Tibial artery (tissue), 4 donors: ENCODE measurements at regions not wholly inside any gene's neighbourhood (a gene's known extent, or its start where the extent isn't known, plus 50 kb on each side); places are given as distances from the start of the nearest gene placed in this dataset.

Experiments
- DNase-seq, 2 donors: peaks; one replicate each; pipeline ENCODE4 v3.0.0-alpha.2; 2019
- H3K27ac ChIP-seq, 2 donors: fragments of 200-600 bp; sonication (generic) in 1 of 2; 1 replicate in 1 of 2; 2 replicates in 1 of 2; pipeline ENCODE4 v1.5.1; 2018 to 2019; ENCODE audit warnings: mild to moderate bottlenecking in 1 of 2
- H3K27me3 ChIP-seq, 2 donors: fragments of 200-600 bp; sonication (generic) in 1 of 2; one replicate each; pipeline versions ENCODE4 v1.5.1 to v1.6.0; 2016 to 2019
- H3K36me3 ChIP-seq, 3 donors: fragments of 200-600 bp; sonication (generic) in 2 of 3; one replicate each; pipeline ENCODE4 v1.5.1; 2016 to 2019; ENCODE audit warnings: mild to moderate bottlenecking in 2 of 3
- H3K4me1 ChIP-seq, 4 donors: fragments of 200-600 bp; sonication (generic) in 2 of 4; 1 replicate in 3 of 4; 2 replicates in 1 of 4; pipeline ENCODE4 v1.5.1; 2016 to 2019
- H3K4me3 ChIP-seq, 2 donors: fragments of 200-600 bp; sonication (generic) in 1 of 2; 1 replicate in 1 of 2; 2 replicates in 1 of 2; pipeline ENCODE4 v1.5.1; 2018 to 2019; ENCODE audit warnings: mild to moderate bottlenecking in 2 of 2
- H3K9me3 ChIP-seq, 3 donors: fragments of 200-600 bp; sonication (generic) in 1 of 3; one replicate each; pipeline ENCODE4 v1.5.1; 2016 to 2019
- intact Hi-C: fragments of 100-400 bp; cut with DNase I; formaldehyde crosslinking; loops from one replicate; pipeline ENCODE4 v1.15.0; 2023; ENCODE audit warnings: low total_unique reads
- TF ChIP-seq, protein P1 (sequence below), 2 experiments: fragments of 200-600 bp in 1 of 2; fragments of 450-650 bp in 1 of 2; IDR thresholded peaks; one replicate each; pipeline ENCODE4 v1.5.1; 2017 to 2019; ENCODE audit warnings: antibody characterized with exemption in 2 of 2, mild to moderate bottlenecking in 1 of 2, moderate library complexity in 1 of 2

DNA sequence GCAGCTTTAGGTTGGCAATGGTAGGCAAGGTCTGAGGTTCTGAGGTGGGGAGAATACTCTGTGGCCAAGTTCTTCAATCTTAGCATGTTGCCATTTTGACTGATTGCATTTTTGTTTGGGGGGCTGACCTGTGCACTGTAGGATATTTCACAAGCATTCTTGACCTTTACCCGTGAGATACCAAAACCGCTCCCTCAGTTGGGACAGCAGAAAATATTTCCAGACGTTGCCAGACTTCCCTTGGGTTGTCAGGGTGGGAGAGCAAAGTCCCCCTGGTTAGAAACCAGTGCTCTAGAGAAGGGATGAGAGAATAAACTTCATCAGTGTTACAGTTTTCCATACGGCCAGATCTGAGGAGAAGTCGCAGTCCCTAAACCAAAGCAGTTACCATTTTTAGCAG, 279.6 kb downstream of the TFAP2B start:
- no peaks in the 10 kb centered on the region for H3K36me3 ChIP-seq
- H3K4me1 ChIP-seq, result no peaks in the 10 kb centered on the region
- no peak overlapping the region for H3K27ac ChIP-seq
- intact Hi-C loops, result no loop called here
- no peak for DNase-seq
- H3K4me3 ChIP-seq, result no peak overlapping the region
- TF ChIP-seq, protein P1, sequence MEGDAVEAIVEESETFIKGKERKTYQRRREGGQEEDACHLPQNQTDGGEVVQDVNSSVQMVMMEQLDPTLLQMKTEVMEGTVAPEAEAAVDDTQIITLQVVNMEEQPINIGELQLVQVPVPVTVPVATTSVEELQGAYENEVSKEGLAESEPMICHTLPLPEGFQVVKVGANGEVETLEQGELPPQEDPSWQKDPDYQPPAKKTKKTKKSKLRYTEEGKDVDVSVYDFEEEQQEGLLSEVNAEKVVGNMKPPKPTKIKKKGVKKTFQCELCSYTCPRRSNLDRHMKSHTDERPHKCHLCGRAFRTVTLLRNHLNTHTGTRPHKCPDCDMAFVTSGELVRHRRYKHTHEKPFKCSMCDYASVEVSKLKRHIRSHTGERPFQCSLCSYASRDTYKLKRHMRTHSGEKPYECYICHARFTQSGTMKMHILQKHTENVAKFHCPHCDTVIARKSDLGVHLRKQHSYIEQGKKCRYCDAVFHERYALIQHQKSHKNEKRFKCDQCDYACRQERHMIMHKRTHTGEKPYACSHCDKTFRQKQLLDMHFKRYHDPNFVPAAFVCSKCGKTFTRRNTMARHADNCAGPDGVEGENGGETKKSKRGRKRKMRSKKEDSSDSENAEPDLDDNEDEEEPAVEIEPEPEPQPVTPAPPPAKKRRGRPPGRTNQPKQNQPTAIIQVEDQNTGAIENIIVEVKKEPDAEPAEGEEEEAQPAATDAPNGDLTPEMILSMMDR (IDR thresholded peaks at IDR 0.05), result no peak
- no peaks in the 10 kb centered on the region for H3K9me3 ChIP-seq
- no peaks in the 10 kb centered on the region for H3K27me3 ChIP-seq

DNA sequence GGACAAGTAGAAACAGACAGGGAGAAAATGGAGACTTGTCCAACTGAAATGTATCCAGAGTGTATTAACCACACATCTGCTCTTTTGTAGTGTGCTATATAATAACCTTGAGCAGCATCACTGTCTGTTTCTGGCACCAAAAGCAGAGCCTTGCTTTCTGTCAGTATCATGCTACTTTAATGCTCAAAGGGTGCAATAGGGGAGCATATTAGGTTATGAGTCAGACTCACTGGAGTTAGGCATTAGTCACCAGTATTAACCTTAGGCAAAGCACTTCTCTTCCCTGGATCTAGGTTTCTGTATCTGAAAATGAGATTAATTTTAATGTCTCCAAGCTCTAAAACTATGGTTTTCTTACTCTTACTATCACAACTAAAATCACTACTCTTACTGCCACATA, 280.1 kb downstream of the TFAP2B start:
- Histone ChIP-seq H3K9me3 (no peaks in the 10 kb centered on the region), H3K27ac (no peak overlapping the region), H3K27me3 (no peaks in the 10 kb centered on the region), H3K4me3 (no peak overlapping the region), H3K36me3 (no peaks in the 10 kb centered on the region), H3K4me1 (no peaks in the 10 kb centered on the region)
- DNase-seq, result no peak
- TF ChIP-seq, protein P1 (IDR thresholded peaks at IDR 0.05), result no peak
- intact Hi-C loops, result no loop called here

DNA sequence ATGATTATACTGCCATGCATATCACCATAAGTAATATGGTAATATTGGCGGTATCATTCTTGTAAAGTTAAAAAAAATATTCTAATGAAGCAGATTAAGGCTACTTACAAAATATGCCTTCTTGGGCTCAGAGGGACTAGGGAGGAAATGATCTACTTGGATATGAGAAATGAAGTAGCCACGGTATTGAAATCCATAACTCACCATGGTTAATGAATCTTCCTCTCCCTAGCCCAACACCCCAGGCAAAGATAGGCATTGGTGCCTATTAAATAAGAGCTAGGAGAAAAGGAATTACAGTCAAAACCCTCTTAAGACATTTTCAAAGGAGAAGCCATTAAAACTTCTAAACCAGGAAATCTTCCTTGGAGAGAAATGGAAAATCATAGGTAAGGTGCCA, 280.5 kb downstream of the TFAP2B start:
- Histone ChIP-seq H3K27me3 (no peaks in the 10 kb centered on the region), H3K36me3 (no peaks in the 10 kb centered on the region), H3K4me3 (no peak overlapping the region), H3K9me3 (no peaks in the 10 kb centered on the region), H3K4me1 (no peaks in the 10 kb centered on the region), H3K27ac (no peak overlapping the region)
- intact Hi-C loops, result no loop called here
- TF ChIP-seq, protein P1 (IDR thresholded peaks at IDR 0.05), result no peak
- no peak for DNase-seq

DNA sequence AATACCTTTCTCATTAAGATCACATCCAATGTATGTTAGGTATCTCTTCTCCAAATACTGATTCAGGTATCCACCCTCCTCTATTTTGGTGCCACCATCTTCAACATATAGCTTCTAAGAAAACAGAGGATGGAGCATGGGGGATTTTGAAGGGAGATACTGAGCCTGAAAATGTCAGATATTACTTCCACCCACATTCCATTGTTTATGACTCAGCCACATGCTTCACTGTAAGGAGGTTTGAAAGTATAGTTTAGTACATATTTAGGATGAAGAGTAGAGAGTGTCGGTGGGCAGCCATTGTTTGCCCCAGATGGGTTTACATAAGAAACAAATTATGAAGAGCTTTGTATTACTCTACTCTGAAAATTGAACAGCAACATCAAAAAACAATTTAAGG, 286.7 kb downstream of the TFAP2B start:
- TF ChIP-seq, protein P1 (IDR thresholded peaks at IDR 0.05), result no peak
- intact Hi-C loops, result no loop called here
- H3K4me3 ChIP-seq, result no peak overlapping the region
- no peaks in the 10 kb centered on the region for H3K4me1 ChIP-seq
- no peak for DNase-seq
- no peaks in the 10 kb centered on the region for H3K9me3 ChIP-seq
- no peaks in the 10 kb centered on the region for H3K36me3 ChIP-seq
- no peaks in the 10 kb centered on the region for H3K27me3 ChIP-seq
- H3K27ac ChIP-seq, result no peak overlapping the region

DNA sequence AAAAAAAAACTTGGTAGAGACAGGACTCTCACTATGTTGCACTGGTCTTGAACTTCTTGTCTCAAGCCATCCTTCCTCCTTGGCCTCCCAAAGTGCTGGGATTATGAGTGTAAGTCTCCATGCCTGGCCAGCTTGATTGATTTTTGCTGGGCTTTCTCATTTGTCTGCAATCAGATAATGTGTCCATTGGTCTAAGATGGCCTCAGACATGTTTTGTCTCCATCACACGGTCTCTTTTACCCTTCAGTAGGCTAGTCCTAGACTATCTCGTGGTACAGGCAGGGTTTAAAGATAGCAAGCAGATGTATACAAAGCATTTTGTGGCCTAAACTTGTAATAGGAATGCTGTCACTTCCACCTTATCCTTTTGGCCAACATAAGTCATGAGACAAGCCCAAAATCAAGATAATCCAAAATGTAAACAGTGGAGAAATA, 289.1 kb downstream of the TFAP2B start:
- H3K4me3 ChIP-seq, result no peak overlapping the region
- TF ChIP-seq, protein P1 (IDR thresholded peaks at IDR 0.05), result no peak
- H3K27ac ChIP-seq, result no peak overlapping the region
- DNase-seq, result no peak
- H3K9me3 ChIP-seq, result no peaks in the 10 kb centered on the region
- intact Hi-C loops, result no loop called here
- H3K4me1 ChIP-seq, result no peaks in the 10 kb centered on the region
- H3K27me3 ChIP-seq, result no peaks in the 10 kb centered on the region
- no peaks in the 10 kb centered on the region for H3K36me3 ChIP-seq

DNA sequence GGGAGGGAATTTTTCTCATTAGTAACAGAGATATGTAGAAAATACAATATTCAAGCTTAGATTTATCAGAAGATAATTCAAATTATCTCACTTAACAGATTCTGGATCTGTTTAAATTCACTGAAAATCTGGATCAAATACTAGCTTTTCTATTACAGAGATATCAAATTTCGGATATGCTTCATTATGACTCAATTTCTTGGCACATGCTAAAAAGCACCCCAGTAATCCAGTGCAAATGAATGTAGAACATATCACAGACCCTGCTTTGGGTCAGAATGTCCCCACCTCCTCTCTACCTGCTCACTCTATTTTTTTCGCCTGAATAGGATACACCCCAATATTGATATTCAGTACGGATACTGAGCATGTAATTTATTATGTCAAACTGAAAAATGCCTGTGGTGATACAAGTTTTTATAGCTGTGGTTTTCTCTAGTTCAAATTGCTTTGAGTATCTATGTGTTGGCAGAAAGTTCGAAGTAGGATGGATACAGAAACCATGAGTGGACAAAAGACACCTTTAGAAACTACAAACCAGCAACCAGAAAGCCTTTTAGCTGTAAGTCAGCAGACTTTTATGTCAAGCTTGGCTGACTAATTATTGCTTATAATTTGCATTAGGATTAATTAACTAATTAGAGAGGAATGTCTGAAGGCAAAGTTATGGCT, 290.0 kb downstream of the TFAP2B start:
- TF ChIP-seq, protein P1 (IDR thresholded peaks at IDR 0.05), result no peak
- Histone ChIP-seq H3K36me3 (no peaks in the 10 kb centered on the region), H3K9me3 (no peaks in the 10 kb centered on the region), H3K27ac (no peak overlapping the region), H3K27me3 (no peaks in the 10 kb centered on the region), H3K4me3 (no peak overlapping the region), H3K4me1 (no peaks in the 10 kb centered on the region)
- DNase-seq, result no peak
- intact Hi-C loops, result no loop called here
